ENCODE measurements at regions not wholly inside any gene's neighbourhood (a gene's known extent, or its start where the extent isn't known, plus 50 kb on each side); places are given as distances from the start of the nearest gene placed in this dataset.
"Not testable (repeated sequence)": the region's sequence is repeated elsewhere in the genome, so short reads cannot be mapped to it uniquely, and the experiment has no call there.

- no peak for DNase-seq
These were observed 835.2 kb downstream of the FSCB start for GRCh38 chr14:43671716-43672485.

- no peak for DNase-seq
These were observed 837.7 kb downstream of the FSCB start for GRCh38 chr14:43669355-43669754.

- no peak for DNase-seq
These were observed 841.4 kb downstream of the FSCB start for GRCh38 chr14:43665570-43666267.

- not testable (repeated sequence) for DNase-seq
These were observed 851.9 kb downstream of the FSCB start for GRCh38 chr14:43655194-43655593.

- no peak for DNase-seq
These were observed 855.2 kb downstream of the FSCB start for GRCh38 chr14:43651896-43652295.

GRCh38 chr14:43651185-43651787, 855.8 kb downstream of the FSCB start:
- no peak for DNase-seq

GRCh38 chr14:43649508-43649907, 857.6 kb downstream of the FSCB start:
- DNase-seq = no peak

- DNase-seq = no peak
These were observed 859.8 kb downstream of the FSCB start for GRCh38 chr14:43647302-43647701.

GRCh38 chr14:43640718-43641267, 866.3 kb downstream of the FSCB start:
- no peak for DNase-seq

- DNase-seq = no peak
These were observed 881.8 kb downstream of the FSCB start for GRCh38 chr14:43625294-43625693.

- DNase-seq = no peak
These were observed 885.8 kb downstream of the FSCB start for GRCh38 chr14:43621282-43621681.

GRCh38 chr14:43595096-43595772, 911.8 kb downstream of the FSCB start:
- no peak for DNase-seq

GRCh38 chr14:43591776-43592175, 915.3 kb downstream of the FSCB start:
- no peak for DNase-seq

- DNase-seq = no peak
These were observed 919.9 kb downstream of the FSCB start for GRCh38 chr14:43587183-43587582.

- no peak for DNase-seq
These were observed 927.4 kb downstream of the FSCB start for GRCh38 chr14:43579671-43580070.

- DNase-seq = no peak
These were observed 939.1 kb downstream of the FSCB start for GRCh38 chr14:43568022-43568421.

- no peak for DNase-seq
These were observed 958.7 kb downstream of the FSCB start for GRCh38 chr14:43548368-43548767.

- not testable (repeated sequence) for DNase-seq
These were observed 959.5 kb downstream of the FSCB start for GRCh38 chr14:43547596-43547995.

GRCh38 chr14:43541356-43541755, 965.7 kb downstream of the FSCB start:
- no peak for DNase-seq

GRCh38 chr14:43540948-43541347, 966.1 kb downstream of the FSCB start:
- DNase-seq = no peak

- DNase-seq = no peak
These were observed 967.9 kb downstream of the FSCB start for GRCh38 chr14:43539210-43539609.

GRCh38 chr14:43535231-43535838, 971.7 kb downstream of the FSCB start:
- DNase-seq = no peak

All from CD4-positive, alpha-beta T cell treated with Interleukin-21 for 1 hour (primary cell).